HG03045 (cell line): ENCODE measurements at regions not wholly inside any gene's neighbourhood (a gene's known extent, or its start where the extent isn't known, plus 50 kb on each side); places are given as distances from the start of the nearest gene placed in this dataset.

Source experiments
- ATAC-seq: cut with Tn5 transposase; IDR thresholded peaks from one replicate; pipeline ENCODE4 v1.9.1; 2021; ENCODE audit warnings: mild to moderate bottlenecking, moderate library complexity; ENCODE audit not compliant: unreplicated experiment

DNA sequence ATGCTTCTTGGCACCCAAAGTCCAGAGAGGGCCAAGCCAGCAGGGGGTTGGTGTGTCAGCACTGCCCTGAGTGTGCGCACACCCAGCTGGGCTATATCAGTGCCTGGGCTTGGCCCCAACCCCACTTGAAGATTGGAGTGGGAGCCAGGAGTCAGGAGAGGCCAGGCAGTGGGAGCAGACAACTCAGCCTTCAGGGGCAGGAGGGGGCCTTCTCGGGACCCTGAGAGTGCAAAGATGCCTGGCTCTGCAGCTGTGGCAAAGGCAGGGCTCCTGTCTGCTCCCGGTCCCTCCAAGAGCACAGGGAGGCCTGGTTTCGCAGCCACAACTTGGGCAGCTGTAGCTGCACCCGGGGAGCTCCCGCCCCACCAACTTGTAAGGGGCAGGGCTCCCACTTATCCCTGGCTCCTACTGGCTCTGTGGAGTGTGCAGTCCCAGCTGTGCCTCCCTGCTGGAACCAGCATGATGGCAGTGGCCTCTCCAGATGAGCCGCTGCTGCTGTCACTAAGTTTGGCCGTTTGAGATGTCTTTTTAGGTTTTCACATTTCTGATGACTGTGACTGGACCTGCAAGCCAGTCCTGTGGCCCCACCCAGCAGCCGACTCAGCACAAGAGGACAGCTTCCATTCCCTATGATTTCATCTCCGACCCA is 148.8 kb upstream of the HS6ST1 start:
- ATAC-seq = no peak

DNA sequence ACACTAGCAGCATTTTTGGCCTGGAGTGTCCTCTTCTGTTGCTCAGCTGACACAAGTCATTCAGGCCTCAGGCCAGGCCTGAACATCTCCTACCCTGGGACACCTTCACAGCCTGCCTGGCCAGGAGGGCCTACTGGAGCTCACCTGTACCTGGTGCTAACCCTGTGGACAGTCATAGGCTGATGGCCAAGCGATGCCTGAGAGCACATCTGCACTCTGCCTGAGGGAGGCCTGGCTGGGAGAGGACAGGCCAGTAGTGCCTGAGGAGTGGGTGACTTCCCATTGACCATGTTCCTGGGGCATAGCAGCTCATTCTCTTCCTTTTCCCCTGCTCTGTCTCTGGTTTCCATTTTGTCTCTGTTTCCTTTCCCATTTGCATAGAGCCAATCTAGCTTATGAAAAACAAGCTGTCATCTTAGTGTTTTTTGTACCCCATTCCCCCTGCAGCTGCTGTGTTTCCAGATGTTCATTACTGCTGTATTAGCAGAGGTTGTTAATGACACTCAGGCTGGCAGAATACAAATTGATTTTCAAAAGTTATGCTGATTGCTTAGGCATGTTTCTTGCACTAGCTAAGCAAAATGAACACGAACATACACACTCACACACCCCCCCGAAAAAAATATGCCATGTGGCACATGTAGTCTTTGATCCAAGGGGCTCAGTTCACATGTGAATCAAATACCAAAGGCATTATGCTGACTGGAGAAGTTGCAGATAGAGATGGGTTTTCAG is 149.7 kb upstream of the HS6ST1 start:
- ATAC-seq = no peak

DNA sequence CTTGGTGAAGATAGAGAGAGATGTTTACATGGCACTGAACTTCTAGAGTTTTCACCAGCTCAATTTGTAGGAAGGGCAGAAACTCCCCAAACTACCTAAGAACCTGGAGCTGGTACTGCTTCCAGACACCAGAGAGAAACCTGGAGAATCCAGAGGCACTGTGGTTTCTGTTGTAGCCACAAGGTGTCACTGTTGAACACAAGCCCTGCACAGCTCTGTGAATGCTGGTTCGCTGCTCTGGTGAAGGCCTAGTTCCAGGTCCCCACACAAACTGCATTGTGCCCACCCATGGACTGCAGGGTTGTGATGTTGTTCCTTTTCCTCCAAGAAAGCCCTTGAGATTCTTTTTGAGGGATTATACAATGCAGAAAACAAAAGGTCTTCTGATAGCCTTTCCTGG is 150.5 kb upstream of the HS6ST1 start:
- ATAC-seq = no peak

DNA sequence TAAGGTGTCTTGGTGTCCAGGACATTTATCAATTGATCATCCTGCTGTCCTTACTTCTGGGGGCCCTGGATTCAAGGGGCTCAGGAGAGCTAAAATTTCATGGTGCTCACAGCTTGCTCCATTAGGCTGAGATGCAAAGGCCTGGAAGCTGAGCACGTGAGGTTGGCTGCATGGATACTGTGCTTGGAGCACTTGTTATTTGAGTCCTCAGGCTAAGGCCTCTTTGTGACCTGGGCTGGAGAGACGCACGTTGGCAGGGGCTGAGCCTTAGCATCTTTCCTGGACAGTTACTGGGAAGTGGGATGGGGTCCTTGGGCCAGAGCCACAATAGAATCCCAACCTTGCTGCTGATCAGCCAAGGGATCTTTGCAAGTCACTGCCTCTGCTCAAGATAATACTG is 151.2 kb upstream of the HS6ST1 start:
- ATAC-seq = no peak

GRCh38 chr2:128472789-128473174 is 154.1 kb upstream of the HS6ST1 start:
- no peak for ATAC-seq

DNA sequence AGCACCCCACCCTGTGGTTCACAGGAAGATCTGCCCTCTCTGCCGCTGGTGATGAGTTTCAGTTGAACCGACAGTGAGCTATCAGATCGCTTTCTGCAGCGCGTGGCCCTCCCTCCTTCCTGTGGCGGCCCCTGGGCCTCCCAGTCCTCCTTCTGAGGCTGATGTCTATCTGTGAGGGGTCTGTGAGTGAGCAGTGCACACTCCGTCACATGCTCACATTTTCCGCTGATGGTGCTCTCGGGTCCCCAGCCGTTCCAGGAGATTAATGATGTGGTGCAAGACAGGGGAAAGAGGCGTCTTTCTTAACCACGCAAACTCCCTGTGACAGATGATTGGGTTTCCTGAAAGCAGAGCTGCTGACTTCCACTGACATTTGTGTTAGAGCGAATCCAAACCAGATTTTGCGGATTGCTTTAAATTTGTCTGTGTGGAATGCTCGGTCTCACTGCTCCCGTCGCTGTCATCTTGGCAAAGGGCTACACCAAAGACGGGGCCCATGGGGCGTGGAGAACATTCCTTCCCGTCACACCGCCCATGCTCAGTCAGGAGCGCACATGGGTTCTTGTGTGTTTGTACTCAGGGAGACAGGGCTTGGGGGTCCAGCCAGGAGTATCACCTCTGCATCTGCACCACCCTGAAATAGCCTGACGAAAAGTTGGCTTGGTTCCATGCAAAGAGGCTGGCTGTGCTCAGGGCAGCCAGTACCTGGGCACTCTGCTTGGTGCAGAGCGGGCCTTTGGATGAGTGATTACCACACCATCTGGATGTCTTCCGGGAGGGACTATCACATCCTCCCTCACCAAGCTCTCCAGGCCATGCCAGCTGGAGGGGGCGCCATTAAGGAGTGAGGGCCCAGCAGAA is 154.7 kb upstream of the HS6ST1 start:
- no peak for ATAC-seq

DNA sequence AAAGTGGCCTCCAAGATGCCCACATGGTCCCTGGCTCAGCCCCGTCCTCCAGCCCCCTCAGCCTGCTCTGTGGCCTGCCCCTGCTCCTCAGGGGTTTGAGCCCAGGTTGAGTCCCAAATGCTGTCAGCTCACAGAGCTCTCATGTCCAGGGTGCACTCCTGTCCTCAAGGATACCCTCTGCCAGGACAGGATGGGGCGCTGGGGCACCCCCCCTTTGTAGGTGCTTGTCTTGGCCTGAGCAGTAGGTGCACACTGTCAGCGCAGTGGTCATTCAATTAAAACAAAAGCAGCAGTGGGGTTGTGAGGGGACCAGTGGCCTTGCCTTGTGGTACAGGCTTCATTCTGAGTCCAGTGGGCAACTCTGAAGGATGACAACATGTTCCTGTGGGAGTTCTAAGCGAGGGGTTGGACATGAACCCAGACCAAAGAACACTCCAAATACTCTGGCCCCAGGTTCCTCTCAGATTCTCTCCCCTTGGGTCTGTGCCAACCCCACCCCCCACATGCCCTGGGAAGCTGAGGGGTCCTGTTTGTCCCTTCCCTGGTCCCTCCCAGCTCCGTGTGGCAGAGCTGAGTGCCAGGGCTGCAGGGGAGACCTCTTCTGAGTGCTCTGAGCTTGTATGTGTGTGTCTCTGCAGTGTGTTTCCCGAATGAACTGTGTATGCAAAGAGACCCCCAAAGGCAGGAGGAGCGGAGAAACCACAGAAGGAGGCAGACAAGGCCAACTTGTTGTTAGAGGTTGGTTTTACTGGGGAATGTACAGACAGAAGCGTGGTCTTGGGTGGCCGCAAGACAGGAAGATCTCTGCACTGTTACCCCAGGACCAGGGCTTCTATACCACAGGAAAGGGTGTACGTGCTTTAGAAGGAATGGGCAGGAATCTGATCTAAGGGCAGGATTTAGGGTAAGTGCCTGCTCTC is 155.6 kb upstream of the HS6ST1 start:
- ATAC-seq = no peak

DNA sequence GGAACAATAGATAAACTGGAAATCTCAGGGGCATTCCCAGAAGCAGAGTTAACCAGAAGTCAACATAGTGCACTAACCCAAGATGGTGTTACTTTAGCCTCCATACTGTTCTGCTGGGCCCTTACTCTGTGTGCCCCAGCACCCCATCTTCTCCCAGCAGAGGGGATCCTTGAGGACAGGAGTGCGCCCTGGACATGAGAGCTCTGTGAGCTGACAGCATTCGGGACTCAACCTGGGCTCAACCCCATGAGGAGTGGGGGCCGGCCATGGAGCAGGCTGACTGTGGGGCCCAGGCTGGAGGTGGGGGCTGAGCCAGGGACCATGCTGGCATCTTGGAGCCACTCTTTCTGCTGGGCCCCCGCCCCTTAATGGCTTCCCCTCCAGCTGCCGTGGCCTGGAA is 156.3 kb upstream of the HS6ST1 start:
- no peak for ATAC-seq

DNA sequence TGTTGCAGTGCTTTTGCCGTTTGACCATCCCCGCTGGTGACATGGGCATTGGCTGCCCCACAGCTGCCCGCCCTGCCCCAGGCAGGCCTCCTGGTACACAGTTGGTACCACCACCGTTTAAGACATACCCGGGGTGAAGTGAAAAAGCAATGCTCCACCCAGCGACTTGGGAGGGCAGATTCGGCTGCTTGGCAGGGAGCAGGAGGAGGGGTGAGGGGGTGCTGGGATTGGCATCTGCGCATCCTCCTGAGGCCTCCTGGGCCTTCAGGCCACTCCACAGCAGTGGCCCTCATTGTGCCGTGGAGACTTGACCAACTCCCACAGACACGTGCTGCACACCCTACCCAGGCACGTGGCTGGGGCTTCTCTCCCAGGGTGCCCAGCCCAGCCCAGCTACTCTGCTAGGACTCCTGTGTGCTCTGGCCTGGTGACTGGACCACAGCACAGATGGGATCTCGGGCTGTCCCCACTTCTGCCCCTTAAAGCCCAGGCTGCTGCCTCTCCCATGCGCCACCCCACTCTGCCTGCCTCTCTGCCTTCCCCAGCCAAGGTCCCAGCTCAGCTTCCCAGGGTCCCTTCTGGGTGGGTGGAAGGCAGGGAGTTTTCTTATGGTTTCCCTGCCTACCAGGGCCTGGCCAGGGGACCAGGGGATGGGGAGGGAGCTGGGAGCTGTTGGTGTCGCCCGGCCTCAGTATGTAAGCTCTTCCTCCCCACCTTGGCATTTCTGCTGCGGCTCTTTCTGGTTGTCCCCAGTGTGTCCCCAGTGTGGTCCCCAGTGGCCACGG is 157.0 kb upstream of the HS6ST1 start:
- ATAC-seq = no peak

- no peak for ATAC-seq
Observed at GRCh38 chr2:128477026-128477820, 158.6 kb upstream of the HS6ST1 start.

DNA sequence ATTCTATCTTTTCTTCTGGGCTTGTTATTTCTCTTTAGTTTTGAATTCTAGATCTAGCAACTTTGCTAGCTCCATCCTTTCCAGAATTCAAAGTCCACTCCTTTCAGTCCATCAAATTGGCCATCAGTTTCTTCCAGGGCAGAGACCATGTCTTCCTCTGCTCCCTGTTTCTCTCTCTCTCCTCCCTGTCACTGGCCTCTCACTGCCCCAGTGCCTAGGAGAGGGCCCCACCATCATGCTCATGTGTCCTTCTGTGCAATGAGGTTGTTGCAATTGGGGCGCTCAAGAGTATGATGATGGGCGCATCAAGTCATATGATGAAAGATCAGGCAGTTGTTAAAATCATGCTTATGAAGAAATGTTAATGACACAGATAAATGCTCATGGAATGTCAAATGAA is 159.2 kb upstream of the HS6ST1 start:
- no peak for ATAC-seq

DNA sequence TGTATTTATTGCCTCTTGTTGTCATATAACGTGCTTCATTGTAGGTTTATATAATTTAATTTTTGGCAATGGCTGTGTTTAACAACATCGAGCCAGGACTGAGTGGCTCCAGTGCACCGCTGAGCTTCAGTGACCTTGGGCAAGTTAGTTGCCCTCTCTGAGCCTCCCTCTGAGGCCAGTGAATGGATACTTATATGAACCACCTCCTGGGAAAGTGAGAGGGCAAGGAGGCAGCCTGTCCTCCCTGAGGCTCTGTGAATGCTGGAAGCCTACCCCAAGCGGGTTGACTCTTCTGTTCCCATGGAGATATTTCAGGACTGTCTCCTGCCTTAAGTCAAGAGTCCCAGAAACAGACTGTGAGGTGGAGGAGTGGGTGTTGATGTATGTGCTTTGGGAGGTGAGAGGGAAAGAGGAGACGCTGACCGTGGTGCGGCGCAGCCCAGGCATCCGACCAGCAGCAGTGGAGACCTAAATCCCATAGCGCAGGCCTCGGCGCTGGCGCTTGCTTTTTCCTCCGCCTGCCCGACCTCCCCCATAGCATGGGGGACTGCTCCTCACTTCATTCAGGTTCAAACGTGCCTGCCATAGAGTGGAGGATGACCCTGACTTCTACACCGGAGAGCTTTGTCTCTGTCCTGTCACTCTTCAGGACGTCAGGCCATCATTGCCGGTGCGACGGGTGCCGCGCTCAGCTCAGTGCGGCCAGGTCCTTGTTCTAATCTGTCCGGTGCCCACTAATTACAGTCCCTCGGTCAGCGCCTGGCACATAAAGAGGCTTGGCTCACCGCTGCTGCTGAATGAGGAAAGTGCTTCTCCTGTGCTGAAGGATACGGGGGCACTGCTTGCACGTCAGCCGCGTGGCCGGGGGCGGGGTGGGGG is 167.3 kb upstream of the HS6ST1 start:
- ATAC-seq = no peak

GRCh38 chr2:128486640-128487375 is 168.1 kb upstream of the HS6ST1 start:
- no peak for ATAC-seq

GRCh38 chr2:128487650-128488387 is 169.2 kb upstream of the HS6ST1 start:
- ATAC-seq = no peak

DNA sequence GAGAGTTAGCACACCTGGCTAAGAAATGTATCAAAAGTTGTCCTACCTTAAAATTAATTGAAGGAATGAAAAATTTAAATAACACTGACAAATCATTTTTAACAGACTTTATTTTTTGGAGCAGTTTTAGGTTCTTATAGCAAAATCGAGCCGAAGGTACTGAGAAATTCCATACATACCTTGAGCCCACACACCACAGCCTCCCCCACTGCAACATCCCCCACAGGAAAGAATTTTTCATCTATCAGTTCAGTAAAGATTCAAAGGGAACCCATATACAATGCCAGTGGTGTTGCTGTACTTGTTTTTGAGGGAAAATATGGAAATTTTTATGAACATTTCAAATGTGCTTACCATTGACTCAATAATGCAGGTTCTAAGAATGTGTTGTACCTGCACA is 169.8 kb upstream of the HS6ST1 start:
- no peak for ATAC-seq

- ATAC-seq = no peak
Observed at GRCh38 chr2:128489526-128490273, 171.0 kb upstream of the HS6ST1 start.
